ENCODE measurements at regions not wholly inside any gene's neighbourhood (a gene's known extent, or its start where the extent isn't known, plus 50 kb on each side); places are given as distances from the start of the nearest gene placed in this dataset.

DNA sequence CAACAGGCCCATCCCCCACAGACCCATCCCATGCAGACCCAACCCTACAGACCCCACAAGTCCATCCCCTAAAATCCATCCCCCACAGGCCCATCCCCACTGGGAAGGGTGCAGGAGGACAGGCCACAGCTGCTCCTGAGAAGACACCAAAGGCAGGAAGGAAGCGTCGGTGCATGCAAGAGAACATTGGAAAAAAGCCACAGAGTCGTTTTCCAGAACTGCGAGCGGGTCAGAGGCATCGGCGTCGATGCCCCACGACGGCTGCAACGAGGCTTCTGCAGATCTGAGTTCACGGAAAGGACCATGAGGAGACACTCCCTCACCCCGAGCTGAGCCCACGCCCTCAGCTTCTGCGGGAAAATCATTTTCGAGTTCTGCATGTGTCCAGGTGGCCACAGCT is 59.6 kb upstream of the GALNT9 start:
- TF ChIP-seq, protein P1, sequence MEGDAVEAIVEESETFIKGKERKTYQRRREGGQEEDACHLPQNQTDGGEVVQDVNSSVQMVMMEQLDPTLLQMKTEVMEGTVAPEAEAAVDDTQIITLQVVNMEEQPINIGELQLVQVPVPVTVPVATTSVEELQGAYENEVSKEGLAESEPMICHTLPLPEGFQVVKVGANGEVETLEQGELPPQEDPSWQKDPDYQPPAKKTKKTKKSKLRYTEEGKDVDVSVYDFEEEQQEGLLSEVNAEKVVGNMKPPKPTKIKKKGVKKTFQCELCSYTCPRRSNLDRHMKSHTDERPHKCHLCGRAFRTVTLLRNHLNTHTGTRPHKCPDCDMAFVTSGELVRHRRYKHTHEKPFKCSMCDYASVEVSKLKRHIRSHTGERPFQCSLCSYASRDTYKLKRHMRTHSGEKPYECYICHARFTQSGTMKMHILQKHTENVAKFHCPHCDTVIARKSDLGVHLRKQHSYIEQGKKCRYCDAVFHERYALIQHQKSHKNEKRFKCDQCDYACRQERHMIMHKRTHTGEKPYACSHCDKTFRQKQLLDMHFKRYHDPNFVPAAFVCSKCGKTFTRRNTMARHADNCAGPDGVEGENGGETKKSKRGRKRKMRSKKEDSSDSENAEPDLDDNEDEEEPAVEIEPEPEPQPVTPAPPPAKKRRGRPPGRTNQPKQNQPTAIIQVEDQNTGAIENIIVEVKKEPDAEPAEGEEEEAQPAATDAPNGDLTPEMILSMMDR (IDR thresholded peaks at IDR 0.05; ENCODE audit: insufficient read depth, low read length, missing control alignments), result no peak
- no peak for DNase-seq (ENCODE audit: low read depth, low spot score)
- ChIA-PET POLR2A (no interaction called here), CTCF (no interaction called here)
- H3K4me3 ChIP-seq (ENCODE audit: low read depth, low read length), result no peak overlapping the region

DNA sequence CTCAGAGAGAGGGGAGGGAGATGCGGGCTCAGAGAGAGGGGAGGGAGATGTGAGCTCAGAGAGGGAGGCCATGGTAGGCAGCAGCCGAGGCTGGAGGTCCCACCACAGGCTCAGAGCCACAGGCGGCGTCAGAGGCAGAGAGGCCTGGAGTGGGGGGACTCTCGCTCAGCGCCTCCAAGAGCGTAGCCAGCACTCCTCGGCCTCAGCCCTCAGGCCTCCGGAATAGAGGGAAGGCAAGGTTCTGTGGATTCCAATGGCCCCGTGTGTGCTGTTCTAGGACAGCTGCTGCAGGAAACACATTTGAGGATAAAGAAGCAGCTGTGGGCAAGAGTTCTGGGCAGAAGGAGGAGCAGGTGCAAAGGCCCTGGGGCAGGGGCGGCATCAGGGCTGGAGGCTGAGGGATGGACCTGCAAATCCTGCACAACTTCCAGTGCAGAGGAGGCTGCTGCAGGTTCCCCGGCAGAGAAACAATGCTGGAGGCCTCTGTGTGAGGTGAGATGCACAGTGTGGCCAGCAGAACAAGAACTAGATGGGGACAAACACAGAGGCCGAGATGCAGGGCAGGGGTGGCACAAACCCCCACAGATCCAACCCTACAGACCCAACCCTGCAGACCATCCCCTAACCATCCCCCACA is 59.1 kb upstream of the GALNT9 start:
- DNase-seq (ENCODE audit: low read depth, low spot score), result no peak
- TF ChIP-seq, protein P1 (IDR thresholded peaks at IDR 0.05; ENCODE audit: insufficient read depth, low read length, missing control alignments), result no peak
- ChIA-PET POLR2A (no interaction called here), CTCF (no interaction called here)
- H3K4me3 ChIP-seq (ENCODE audit: low read depth, low read length), result no peak overlapping the region

DNA sequence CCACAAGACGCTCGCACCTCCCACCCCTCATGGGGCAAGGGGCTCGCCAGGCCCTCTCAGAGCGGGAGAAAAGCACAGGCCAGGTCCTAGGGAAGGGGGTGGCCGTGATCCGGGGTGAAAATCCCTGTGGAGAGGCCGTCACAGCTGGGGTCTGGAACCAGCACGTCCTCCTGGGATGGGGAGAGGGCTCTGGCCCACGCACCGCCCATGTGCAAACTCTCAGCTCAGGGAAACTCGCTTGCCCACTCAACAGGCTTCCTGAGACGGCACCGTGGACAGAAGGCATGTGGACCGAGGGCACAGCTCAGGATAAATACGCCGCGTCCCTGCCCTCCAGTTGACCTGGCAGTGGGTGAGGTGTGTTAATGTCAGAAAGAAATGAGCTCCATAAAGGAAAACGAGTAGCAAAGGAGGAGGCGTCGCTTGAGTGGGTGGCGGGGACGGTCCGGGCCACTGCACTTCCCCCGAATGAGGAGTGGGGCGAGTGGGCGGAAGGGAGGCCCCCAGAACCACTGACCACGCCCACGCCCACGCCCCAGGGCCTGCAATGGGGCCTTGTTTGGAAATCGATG is 57.6 kb upstream of the GALNT9 start:
- ChIA-PET POLR2A (no interaction called here), CTCF (interaction anchor here (1.2 kb wide), 1 partner anchor 27 kb away, joined by 4 read pairs; no protein-coding TSS in a partner anchor)
- H3K4me3 ChIP-seq (ENCODE audit: low read depth, low read length), result no peak overlapping the region
- TF ChIP-seq, protein P1 (IDR thresholded peaks at IDR 0.05; ENCODE audit: insufficient read depth, low read length, missing control alignments), result no peak
- no peak for DNase-seq (ENCODE audit: low read depth, low spot score)

DNA sequence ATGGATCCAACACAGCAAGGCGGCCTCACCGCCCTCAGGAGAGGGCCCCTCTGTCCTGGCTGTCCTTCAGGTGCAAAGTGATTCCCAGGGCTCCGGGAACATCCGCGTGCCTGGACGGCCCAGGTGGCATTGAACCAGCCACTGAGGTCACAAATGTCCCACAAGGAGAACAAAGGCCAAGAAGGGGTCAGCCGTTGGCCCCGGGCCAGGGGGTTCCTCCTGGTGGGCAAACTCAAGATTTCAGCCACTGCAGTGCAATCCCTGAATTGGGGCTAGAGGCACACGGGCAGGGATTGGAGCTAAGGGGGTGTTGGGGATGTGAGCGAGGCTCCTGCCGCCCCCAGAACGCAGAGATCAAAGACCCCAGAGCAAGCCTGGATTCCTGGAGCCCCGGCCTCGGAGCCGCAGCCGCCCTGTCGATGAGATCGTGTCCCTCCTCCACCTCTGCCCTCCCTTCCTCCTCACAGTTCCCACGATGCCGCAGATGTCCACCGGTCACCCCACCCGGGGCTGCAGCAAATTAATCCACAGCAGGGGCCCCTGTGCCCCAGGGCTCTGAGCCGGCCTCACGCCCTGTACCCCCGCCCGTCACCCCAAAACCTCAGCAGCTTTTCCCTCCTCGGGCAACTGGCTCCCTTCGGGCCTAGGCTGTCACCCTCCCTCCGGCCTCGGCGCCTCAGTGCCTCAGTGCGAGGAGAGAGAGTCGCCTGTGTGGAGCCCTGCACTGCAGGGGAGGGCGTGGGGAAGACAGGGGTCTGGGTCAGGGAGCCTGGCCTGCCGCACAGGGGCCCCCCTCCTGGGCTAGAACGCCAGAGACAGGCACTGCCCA is 56.7 kb upstream of the GALNT9 start:
- TF ChIP-seq, protein P1 (IDR thresholded peaks at IDR 0.05; ENCODE audit: insufficient read depth, low read length, missing control alignments), result no peak
- DNase-seq (ENCODE audit: low read depth, low spot score), result no peak
- ChIA-PET POLR2A (no interaction called here), CTCF (interaction anchor here (1.2 kb wide), 1 partner anchor 28 kb away, joined by 4 read pairs; no protein-coding TSS in a partner anchor)
- H3K4me3 ChIP-seq (ENCODE audit: low read depth, low read length), result no peak overlapping the region

DNA sequence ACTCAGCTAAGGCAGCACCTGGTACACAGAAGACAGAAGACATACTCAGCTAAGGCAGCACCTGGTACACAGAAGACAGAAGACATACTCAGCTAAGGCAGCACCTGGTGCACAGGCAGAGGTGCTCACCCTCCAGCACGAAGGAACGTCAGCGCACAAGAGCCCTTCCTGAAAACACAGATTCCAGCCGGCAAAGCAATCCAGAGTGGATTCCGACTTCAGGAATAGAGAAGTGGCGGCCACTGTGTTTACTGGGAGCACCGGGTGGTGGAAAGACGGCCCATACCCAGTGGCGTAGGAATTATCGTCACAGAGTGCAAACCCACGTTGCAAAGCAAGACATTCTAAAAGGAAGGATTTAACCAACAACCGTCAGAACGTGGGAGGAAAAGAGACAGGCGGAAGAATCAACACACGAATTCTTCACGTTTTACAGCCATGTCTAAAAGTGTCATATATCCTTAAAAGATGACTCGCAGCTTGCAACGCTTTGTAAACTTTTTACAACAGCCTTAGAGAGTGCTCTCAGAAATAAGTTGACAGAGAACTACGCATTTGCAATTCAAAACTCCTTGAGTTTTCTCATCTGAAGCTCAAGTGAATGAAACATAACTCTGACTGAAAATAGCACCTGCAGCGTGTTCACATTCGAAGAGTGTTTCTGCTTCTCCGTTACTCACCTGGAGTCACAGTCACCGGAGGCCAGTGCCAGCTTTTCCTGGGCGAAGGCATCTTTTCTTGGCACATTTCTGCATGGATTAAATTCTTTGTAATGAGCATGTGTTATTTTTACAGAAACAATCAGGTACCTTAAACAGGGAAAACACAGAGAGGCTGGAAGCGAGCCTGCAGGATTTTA is 55.8 kb upstream of the GALNT9 start:
- ChIA-PET CTCF (no interaction called here), POLR2A (no interaction called here)
- H3K4me3 ChIP-seq (ENCODE audit: low read depth, low read length), result no peak overlapping the region
- DNase-seq (ENCODE audit: low read depth, low spot score), result no peak
- TF ChIP-seq, protein P1 (IDR thresholded peaks at IDR 0.05; ENCODE audit: insufficient read depth, low read length, missing control alignments), result no peak

Data from AG04449 (cell line).